GM12878 (cell line): ENCODE measurements at regions not wholly inside any gene's neighbourhood (a gene's known extent, or its start where the extent isn't known, plus 50 kb on each side); places are given as distances from the start of the nearest gene placed in this dataset.

Experiments
- ATAC-seq: fragments of 200-7000 bp; cut with Tn5 transposase; 3 replicates; pipeline ENCODE4 v1.9.1; 2020; ENCODE audit warnings: mild to moderate bottlenecking, moderate library complexity
- BruUV-seq: library from RNA; stranded (reverse); fragments of 400-500 nt; replicated peaks from 2 replicates; lab custom pipeline; 2021; lab: Mats Ljungman, UMichigan
- CTCF ChIA-PET: fragments of 300-600 bp; sonication (Branson Sonifier 250); formaldehyde crosslinking; extraction: SDS; loops from one replicate; lab custom pipeline; 2021; ENCODE audit warnings: inconsistent platforms; lab: Yijun Ruan, JAX
- POLR2A ChIA-PET: fragments of 350-600 bp; formaldehyde crosslinking; extraction: SDS; loops from one replicate; lab custom pipeline; 2021; ENCODE audit warnings: inconsistent platforms; lab: Charles Lee
- RAD21 ChIA-PET: fragments of 300-600 bp; sonication (Branson Sonifier 250); formaldehyde crosslinking; loops from one replicate; lab custom pipeline; 2023; ENCODE audit warnings: antibody characterized with exemption; ENCODE audit not compliant: unreplicated experiment; lab: Charles Lee
- SMC1A ChIA-PET: fragments of 300-600 bp; sonication (Branson Sonifier 250); formaldehyde crosslinking; loops from one replicate; lab custom pipeline; 2023; ENCODE audit not compliant: unreplicated experiment, uncharacterized antibody; lab: Charles Lee
- DNase-seq: peaks from one replicate; pipeline ENCODE4 v3.0.0-alpha.2; 2011; ENCODE audit warnings: low read depth, low spot score
- FAIRE-seq: peaks from 3 replicates; lab custom pipeline; 2011; peaks lifted over from hg19 to GRCh38; lab: Jason Lieb, UNC
- H2AFZ ChIP-seq: 2 replicates; pipeline ENCODE4 v1.6.0; 2011; ENCODE audit warnings: low read depth, low read length, control low read depth; ENCODE audit not compliant: control insufficient read depth
- H3K27ac ChIP-seq: 2 replicates; pipeline ENCODE4 v1.5.1; 2011; ENCODE audit warnings: control low read depth; ENCODE audit not compliant: control insufficient read depth, insufficient read depth
- H3K27me3 ChIP-seq, 2 experiments: replicated peaks in 1 of 2; 2 replicates each; pipeline versions ENCODE4 v1.6.0 to v1.6.1; 2011; ENCODE audit warnings: low read length in 1 of 2; ENCODE audit not compliant: control insufficient read depth in 2 of 2, insufficient read depth in 2 of 2
- H3K36me3 ChIP-seq, 2 experiments: 2 replicates each; pipeline ENCODE4 v1.5.1; 2011; ENCODE audit warnings: low read length in 1 of 2; ENCODE audit not compliant: control insufficient read depth in 2 of 2, insufficient read depth in 2 of 2
- H3K4me1 ChIP-seq: 2 replicates; pipeline ENCODE4 v1.6.1; 2011; ENCODE audit warnings: mild to moderate bottlenecking, low read length, moderate library complexity, mixed read lengths; ENCODE audit not compliant: control insufficient read depth, insufficient read depth
- H3K4me2 ChIP-seq: 2 replicates; pipeline ENCODE4 v1.6.0; 2011; ENCODE audit warnings: control low read depth; ENCODE audit not compliant: control insufficient read depth, insufficient read depth
- H3K4me3 ChIP-seq: fragments of 200-600 bp; sonication (generic); 2 replicates; pipeline ENCODE4 v1.5.1; 2016
- H3K79me2 ChIP-seq: 2 replicates; pipeline ENCODE4 v1.6.0; 2011; ENCODE audit warnings: low read length; ENCODE audit not compliant: control insufficient read depth, insufficient read depth
- H3K9ac ChIP-seq: 2 replicates; pipeline ENCODE4 v1.8.0; 2011; ENCODE audit warnings: low read length, control low read depth, mixed read lengths; ENCODE audit not compliant: control insufficient read depth, insufficient read depth
- H3K9me3 ChIP-seq: replicated peaks from 3 replicates; pipeline ENCODE4 v1.5.1; 2011; ENCODE audit warnings: mild to moderate bottlenecking, low read length; ENCODE audit not compliant: control insufficient read depth, insufficient read depth
- H4K20me1 ChIP-seq: 2 replicates; pipeline ENCODE4 v1.6.0; 2011; ENCODE audit not compliant: control insufficient read depth, insufficient read depth
- ATF7 ChIP-seq: fragments of 450-650 bp; IDR thresholded peaks from 2 replicates; pipeline ENCODE4 v1.6.1; 2016; ENCODE audit warnings: low read depth, mild to moderate bottlenecking
- CBFB ChIP-seq: IDR thresholded peaks from 2 replicates; pipeline ENCODE4 v1.6.1; 2016; ENCODE audit warnings: antibody characterized with exemption, low read depth
- CBX3 ChIP-seq: fragments of 200-600 bp; sonication (generic); IDR thresholded peaks from 2 replicates; pipeline ENCODE4 v1.6.1; 2016; ENCODE audit warnings: low read depth, borderline replicate concordance
- EGR1 ChIP-seq, 2 experiments: IDR thresholded peaks; 1 replicate in 1 of 2; 2 replicates in 1 of 2; pipeline ENCODE4 v1.6.1; 2011 to 2012; ENCODE audit warnings: low read depth in 2 of 2, low read length in 2 of 2, borderline replicate concordance in 1 of 2, mild to moderate bottlenecking in 1 of 2, moderate library complexity in 1 of 2
- ESRRA ChIP-seq: IDR thresholded peaks from 2 replicates; pipeline ENCODE4 v1.6.1; 2012; ENCODE audit warnings: mild to moderate bottlenecking, low read length, improper control_type of control experiment
- ETV6 ChIP-seq, 2 experiments: fragments of 450-650 bp in 1 of 2; IDR thresholded peaks in 1 of 2; conservative IDR thresholded peaks in 1 of 2; 2 replicates each; pipeline ENCODE4 v1.6.1; 2014; ENCODE audit warnings: antibody characterized with exemption in 1 of 2, borderline replicate concordance in 1 of 2, low read depth in 1 of 2, mild to moderate bottlenecking in 1 of 2, moderate library complexity in 1 of 2
- FOS ChIP-seq: IDR thresholded peaks from 3 replicates; pipeline ENCODE4 v1.6.1; 2011; ENCODE audit warnings: borderline replicate concordance; ENCODE audit not compliant: insufficient read length; ENCODE audit errors: extremely low read depth
- KLF5 ChIP-seq: fragments of 450-650 bp; IDR thresholded peaks from 2 replicates; pipeline ENCODE4 v1.6.1; 2014; ENCODE audit warnings: mild to moderate bottlenecking; ENCODE audit not compliant: partially characterized antibody
- MYB ChIP-seq: fragments of 150-350 bp; IDR thresholded peaks from 2 replicates; pipeline ENCODE4 v1.6.1; 2014; ENCODE audit warnings: mild to moderate bottlenecking, low read depth, low read length, borderline replicate concordance
- NFXL1 ChIP-seq: fragments of 450-650 bp; IDR thresholded peaks from 2 replicates; pipeline ENCODE4 v1.6.1; 2017; ENCODE audit warnings: antibody characterized with exemption, mild to moderate bottlenecking, borderline replicate concordance
- RAD51 ChIP-seq: fragments of 450-650 bp; IDR thresholded peaks from 2 replicates; pipeline ENCODE4 v1.6.1; 2016; ENCODE audit warnings: moderate library complexity, mild to moderate bottlenecking, inconsistent platforms
- STAT3 ChIP-seq: IDR thresholded peaks from 2 replicates; pipeline ENCODE4 v1.6.1; 2011; ENCODE audit warnings: low read depth, low read length, improper control_type of control experiment
- TAF1 ChIP-seq: IDR thresholded peaks from 2 replicates; pipeline ENCODE4 v1.6.1; 2011; ENCODE audit warnings: mild to moderate bottlenecking, low read depth, low read length, borderline replicate concordance
- WRNIP1 ChIP-seq: IDR thresholded peaks from 2 replicates; pipeline ENCODE4 v1.6.1; 2011; ENCODE audit warnings: low read depth, low read length, improper control_type of control experiment, borderline replicate concordance
- ZNF384 ChIP-seq: IDR thresholded peaks from 2 replicates; pipeline ENCODE4 v1.6.1; 2012; ENCODE audit warnings: low read depth, mild to moderate bottlenecking, low read length, improper control_type of control experiment, borderline replicate concordance
- WGBS: methylation state at CpG from one replicate; pipeline ENCODE4 v1.1.6; 2016; ENCODE audit warnings: low lambda C conversion rate; ENCODE audit not compliant: insufficient replicate concordance, insufficient coverage; ENCODE audit errors: missing lambda C conversion rate; 5-methylcytosine and 5-hydroxymethylcytosine counted together
- in situ Hi-C: fragments of 300-500 bp; cut with MboI; formaldehyde crosslinking; loops from 9 replicates; pipeline ENCODE4 v1.14.3; 2018; ENCODE audit warnings: mixed read lengths
- intact Hi-C: fragments of 100-400 bp; cut with micrococcal nuclease; formaldehyde crosslinking; loops from one replicate; pipeline ENCODE4 v1.14.2; 2022; ENCODE audit not compliant: unreplicated experiment
- TF ChIP-seq, protein P1 (sequence below): IDR thresholded peaks from 2 replicates; pipeline ENCODE4 v1.6.1; 2012; ENCODE audit warnings: low read length, inconsistent platforms
- TF ChIP-seq, protein P2 (sequence below): IDR thresholded peaks from 2 replicates; pipeline ENCODE4 v1.6.1; 2012; ENCODE audit warnings: low read depth, low read length, improper control_type of control experiment

DNA sequence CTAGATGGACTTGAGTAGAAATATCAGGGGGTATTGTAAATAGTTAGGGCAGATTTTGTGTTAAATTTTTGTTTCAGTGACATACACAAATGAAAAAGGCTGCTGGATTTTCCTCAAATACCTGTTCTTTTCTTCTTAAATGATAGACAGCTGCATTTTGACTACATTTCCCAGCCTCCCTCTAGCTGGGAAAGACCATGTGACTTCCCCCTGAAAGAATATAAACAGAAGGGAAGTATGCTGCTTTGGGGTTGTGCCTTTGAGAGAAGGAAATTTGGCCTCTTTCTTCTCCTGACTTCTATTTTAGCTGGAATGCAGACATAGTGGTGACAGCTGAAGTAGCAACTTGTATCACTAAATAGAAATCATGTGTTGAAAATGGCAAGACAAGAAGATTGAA lies 476.1 kb upstream of the SYT1 start:
- ATAC-seq (no peak), FAIRE-seq (no peak), DNase-seq (no peak)
- ChIA-PET SMC1A (interaction anchor here (0.7 kb wide), 1 partner anchor 54 kb away, joined by 3 read pairs; no protein-coding TSS in a partner anchor), POLR2A (no interaction called here), CTCF (no interaction called here), RAD21 (no interaction called here)
- intact Hi-C loops (no loop called here), in situ Hi-C loops (no loop called here)
- no peak overlapping the region for H3K4me2 ChIP-seq
- H3K79me2 ChIP-seq: no peaks in the 10 kb centered on the region
- no peak overlapping the region for H3K4me3 ChIP-seq
- H3K9ac ChIP-seq: no peak overlapping the region
- TF ChIP-seq ETV6 (conservative IDR thresholded peaks at IDR 0.05 in 1 of 2, IDR thresholded peaks at IDR 0.05 in 1 of 2; ENCODE audit: borderline replicate concordance in 1 of 2, low read depth in 1 of 2): no peak
- H3K36me3 ChIP-seq: no peaks in the 10 kb centered on the region
- no peak overlapping the region for H3K27ac ChIP-seq
- no peak overlapping the region for H2AFZ ChIP-seq
- no TSS peak for BruUV-seq
- no peaks in the 10 kb centered on the region for H3K27me3 ChIP-seq
- no peaks in the 10 kb centered on the region for H3K9me3 ChIP-seq
- H4K20me1 ChIP-seq: no peaks in the 10 kb centered on the region
- H3K4me1 ChIP-seq: no peaks in the 10 kb centered on the region

DNA sequence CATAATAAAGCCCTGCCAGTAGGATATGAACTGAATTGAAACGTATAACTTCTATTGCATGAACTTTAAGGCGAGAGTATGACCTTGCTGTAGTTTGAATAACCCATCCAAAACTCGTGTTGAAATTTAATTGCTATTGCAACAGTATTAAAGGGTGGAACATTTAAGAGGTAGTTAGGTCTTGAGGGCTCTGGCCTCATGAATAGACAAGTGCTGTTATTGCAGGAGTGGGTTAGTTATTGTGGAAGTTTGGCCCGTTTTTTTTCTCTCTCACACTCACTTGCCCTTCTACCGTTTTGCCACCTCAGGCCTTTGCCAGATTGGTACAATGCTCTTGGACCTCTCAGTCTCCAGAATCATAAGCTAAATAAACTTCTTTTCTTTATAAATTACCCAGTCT lies 473.7 kb upstream of the SYT1 start:
- WGBS: 5% methylated on average over 5 of the region's 5 CpGs
- Histone ChIP-seq H3K4me1 (no peaks in the 10 kb centered on the region), H3K36me3 (no peaks in the 10 kb centered on the region), H3K9me3 (no peaks in the 10 kb centered on the region), H3K27ac (no peak overlapping the region), H4K20me1 (no peaks in the 10 kb centered on the region), H3K4me3 (no peak overlapping the region), H3K79me2 (no peaks in the 10 kb centered on the region), H3K9ac (no peak overlapping the region), H3K4me2 (no peak overlapping the region), H3K27me3 (no peaks in the 10 kb centered on the region), H2AFZ (no peak overlapping the region)
- SMC1A ChIA-PET: interaction anchor here (0.7 kb wide), 1 partner anchor 67 kb away, joined by 3 read pairs; no protein-coding TSS in a partner anchor
- RAD21 ChIA-PET: no interaction called here
- in situ Hi-C loops (no loop called here), intact Hi-C loops (no loop called here)
- POLR2A ChIA-PET: no interaction called here
- FAIRE-seq: no peak
- ATAC-seq: no peak
- DNase-seq: no peak
- TF ChIP-seq FOS (no peak), RAD51 (no peak), CBX3 (no peak), STAT3 (no peak), WRNIP1 (no peak), EGR1 (IDR thresholded peaks at IDR 0.05; ENCODE audit: borderline replicate concordance in 1 of 2, low read depth in 2 of 2, low read length in 2 of 2) (no peak), ZNF384 (no peak), MYB (no peak), KLF5 (no peak), CBFB (no peak), TAF1 (no peak), NFXL1 (no peak), ESRRA (no peak), ATF7 (no peak)
- TF ChIP-seq, protein P1, sequence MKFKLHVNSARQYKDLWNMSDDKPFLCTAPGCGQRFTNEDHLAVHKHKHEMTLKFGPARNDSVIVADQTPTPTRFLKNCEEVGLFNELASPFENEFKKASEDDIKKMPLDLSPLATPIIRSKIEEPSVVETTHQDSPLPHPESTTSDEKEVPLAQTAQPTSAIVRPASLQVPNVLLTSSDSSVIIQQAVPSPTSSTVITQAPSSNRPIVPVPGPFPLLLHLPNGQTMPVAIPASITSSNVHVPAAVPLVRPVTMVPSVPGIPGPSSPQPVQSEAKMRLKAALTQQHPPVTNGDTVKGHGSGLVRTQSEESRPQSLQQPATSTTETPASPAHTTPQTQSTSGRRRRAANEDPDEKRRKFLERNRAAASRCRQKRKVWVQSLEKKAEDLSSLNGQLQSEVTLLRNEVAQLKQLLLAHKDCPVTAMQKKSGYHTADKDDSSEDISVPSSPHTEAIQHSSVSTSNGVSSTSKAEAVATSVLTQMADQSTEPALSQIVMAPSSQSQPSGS: no peak
- TF ChIP-seq, protein P2, sequence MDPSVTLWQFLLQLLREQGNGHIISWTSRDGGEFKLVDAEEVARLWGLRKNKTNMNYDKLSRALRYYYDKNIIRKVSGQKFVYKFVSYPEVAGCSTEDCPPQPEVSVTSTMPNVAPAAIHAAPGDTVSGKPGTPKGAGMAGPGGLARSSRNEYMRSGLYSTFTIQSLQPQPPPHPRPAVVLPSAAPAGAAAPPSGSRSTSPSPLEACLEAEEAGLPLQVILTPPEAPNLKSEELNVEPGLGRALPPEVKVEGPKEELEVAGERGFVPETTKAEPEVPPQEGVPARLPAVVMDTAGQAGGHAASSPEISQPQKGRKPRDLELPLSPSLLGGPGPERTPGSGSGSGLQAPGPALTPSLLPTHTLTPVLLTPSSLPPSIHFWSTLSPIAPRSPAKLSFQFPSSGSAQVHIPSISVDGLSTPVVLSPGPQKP: no peak
- no TSS peak for BruUV-seq
- CTCF ChIA-PET: interaction anchor here (1.3 kb wide), 1 partner anchor 80 kb away, joined by 5 read pairs; no protein-coding TSS in a partner anchor
